Activated T-helper 1 cell treated with anti-CD3 and anti-CD28 coated beads, Interleukin-12 subunit alpha, Interleukin-12 subunit beta, Interleukin-2, Interleukin-4 antibody, amounts not matched to agents 30 ng/mL and 10 ng/mL and 1 ng/mL, durations not matched to agents 14 hours and 24 hours and 36 hours (primary cell): ENCODE measurements at regions not wholly inside any gene's neighbourhood (a gene's known extent, or its start where the extent isn't known, plus 50 kb on each side); places are given as distances from the start of the nearest gene placed in this dataset.

Experiments used
- DNase-seq: peaks from one replicate; pipeline ENCODE4 v3.0.0; 2021; ENCODE audit warnings: low spot score
- H3K27ac Mint-ChIP-seq: one replicate; pipeline ENCODE4 v1.8.0; 2021; ENCODE audit warnings: mild to moderate bottlenecking, mixed read lengths
- H3K27me3 Mint-ChIP-seq: one replicate; pipeline ENCODE4 v1.8.0; 2022; ENCODE audit warnings: mild to moderate bottlenecking, moderate library complexity, mixed read lengths; ENCODE audit not compliant: insufficient read depth
- H3K36me3 Mint-ChIP-seq: one replicate; pipeline ENCODE4 v1.8.0; 2021; ENCODE audit warnings: low read depth, mixed read lengths
- H3K4me1 Mint-ChIP-seq: one replicate; pipeline ENCODE4 v1.8.0; 2021; ENCODE audit warnings: low read depth, mixed read lengths
- H3K4me3 Mint-ChIP-seq: one replicate; pipeline ENCODE4 v1.8.0; 2021; ENCODE audit warnings: mild to moderate bottlenecking, moderate library complexity, mixed read lengths
- H3K9me3 Mint-ChIP-seq: one replicate; pipeline ENCODE4 v1.8.0; 2021; ENCODE audit warnings: mixed read lengths
- intact Hi-C: fragments of 100-400 bp; cut with micrococcal nuclease; formaldehyde crosslinking; loops from one replicate; pipeline ENCODE4 v1.15.1; 2024

DNA sequence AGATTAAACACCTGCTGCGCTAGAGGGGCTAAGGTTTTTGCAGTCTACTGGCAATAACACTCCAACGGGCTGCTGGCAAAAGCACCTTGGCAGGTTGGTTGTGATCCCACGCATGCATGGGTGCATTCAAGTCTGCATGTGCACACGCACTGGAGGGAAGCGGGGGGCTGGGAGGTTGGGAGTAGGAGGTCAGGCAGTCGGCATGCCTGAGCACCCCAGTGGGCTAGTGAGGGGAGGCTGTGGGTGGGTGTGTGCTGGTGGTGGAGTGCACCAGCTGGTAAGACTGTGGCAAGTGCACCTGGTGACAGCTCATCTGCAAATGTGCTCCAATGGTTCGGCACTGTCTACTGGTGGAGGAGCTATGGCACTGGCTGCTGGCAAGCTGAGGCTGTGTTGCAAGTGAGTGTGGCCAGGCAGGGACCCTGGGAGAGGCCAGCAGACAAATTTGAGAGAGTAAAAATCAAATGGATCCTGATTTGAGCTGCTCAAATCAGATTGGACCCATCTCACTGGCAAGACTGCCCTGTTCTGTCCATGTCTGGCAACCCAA lies 460.6 kb upstream of the DSEL start:
- Mint-ChIP-seq H3K4me3 (no peak overlapping the region), H3K4me1 (no peaks in the 10 kb centered on the region), H3K9me3 (no peaks in the 10 kb centered on the region), H3K27ac (no peak overlapping the region), H3K27me3 (no peaks in the 10 kb centered on the region), H3K36me3 (no peaks in the 10 kb centered on the region)
- DNase-seq: no peak
- intact Hi-C loops: no loop called here

DNA sequence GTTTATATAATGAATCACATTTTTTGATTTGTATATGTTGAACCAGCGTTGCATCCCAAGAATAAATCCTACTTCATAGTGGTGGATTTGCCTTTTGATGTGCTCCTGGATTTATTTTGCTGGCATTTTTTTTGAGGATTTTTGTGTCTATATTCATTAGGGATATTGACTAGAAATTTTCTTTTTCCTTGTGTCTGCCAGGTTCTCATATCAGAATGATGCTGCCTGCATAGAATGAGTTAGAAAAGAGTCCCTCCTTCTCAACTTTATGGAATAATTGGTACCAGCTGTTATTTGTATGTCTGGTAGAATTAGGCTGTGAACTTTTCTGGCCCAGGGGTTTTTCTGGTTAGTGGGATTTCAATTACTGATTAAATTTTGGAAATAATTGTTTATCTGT lies 457.4 kb upstream of the DSEL start:
- no peak overlapping the region for H3K27ac Mint-ChIP-seq
- no peak overlapping the region for H3K4me3 Mint-ChIP-seq
- H3K4me1 Mint-ChIP-seq: no peaks in the 10 kb centered on the region
- no peaks in the 10 kb centered on the region for H3K27me3 Mint-ChIP-seq
- H3K9me3 Mint-ChIP-seq: no peaks in the 10 kb centered on the region
- intact Hi-C loops: no loop called here
- H3K36me3 Mint-ChIP-seq: no peaks in the 10 kb centered on the region
- DNase-seq: no peak

DNA sequence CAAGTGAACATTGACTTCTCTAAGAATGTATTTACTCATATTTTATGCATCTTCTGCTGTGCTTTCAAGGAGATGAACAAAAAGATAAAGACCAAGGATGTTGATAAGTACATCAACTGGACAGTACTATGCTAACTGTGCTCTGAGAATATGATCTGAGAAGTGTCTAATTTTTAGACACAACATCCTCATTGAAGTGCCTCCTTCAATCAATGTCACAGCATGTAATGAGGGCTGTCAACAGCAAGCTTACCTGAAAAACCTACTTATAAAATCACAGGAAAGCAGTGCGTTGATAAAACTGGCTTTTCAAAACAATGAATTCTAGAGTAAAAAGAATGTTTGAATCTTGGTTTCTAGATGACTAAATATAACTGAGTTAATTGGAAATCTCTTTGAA lies 452.9 kb upstream of the DSEL start:
- Mint-ChIP-seq H3K27ac (no peak overlapping the region), H3K9me3 (no peaks in the 10 kb centered on the region), H3K4me1 (no peaks in the 10 kb centered on the region), H3K27me3 (no peaks in the 10 kb centered on the region), H3K36me3 (no peaks in the 10 kb centered on the region), H3K4me3 (no peak overlapping the region)
- no peak for DNase-seq
- intact Hi-C loops: no loop called here

DNA sequence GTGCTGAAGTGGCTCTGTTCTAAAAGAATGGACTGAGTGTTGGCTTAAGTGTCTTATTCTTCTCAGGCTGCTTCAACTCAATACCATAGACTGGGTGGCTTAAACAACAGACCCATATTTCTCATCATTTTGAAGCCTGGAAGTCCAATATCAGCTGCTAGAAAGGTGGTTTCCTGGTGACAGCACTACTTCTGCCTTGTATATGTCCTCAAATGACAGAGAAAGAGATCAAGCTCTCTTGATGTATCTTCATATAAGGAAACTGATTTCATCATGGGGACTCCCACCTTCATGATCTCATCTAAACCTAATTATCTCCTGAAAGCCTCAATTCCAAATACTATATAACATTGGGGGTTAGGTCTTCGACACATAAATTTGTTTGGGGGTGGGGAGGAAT lies 449.7 kb upstream of the DSEL start:
- DNase-seq: no peak
- Mint-ChIP-seq H3K4me3 (no peak overlapping the region), H3K36me3 (no peaks in the 10 kb centered on the region), H3K27me3 (no peaks in the 10 kb centered on the region), H3K27ac (no peak overlapping the region), H3K9me3 (no peaks in the 10 kb centered on the region), H3K4me1 (no peaks in the 10 kb centered on the region)
- intact Hi-C loops: no loop called here

DNA sequence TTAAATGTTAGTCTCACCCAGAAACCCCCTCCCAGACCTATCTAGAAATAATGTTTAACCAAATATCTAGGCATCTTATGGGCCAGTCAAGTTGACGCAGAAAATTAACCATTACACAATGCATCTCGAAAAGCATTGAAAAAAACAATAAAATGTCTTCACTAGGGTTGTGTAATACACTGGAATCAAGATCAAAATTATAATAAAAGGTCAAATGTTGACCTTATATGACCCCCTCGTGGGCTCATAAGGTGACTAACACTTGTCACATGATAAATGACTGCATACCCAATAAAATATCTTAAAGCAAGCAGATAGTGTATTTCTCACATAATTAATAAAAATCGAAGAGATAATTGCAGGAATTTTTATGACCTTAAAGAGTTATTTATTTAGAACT lies 447.9 kb upstream of the DSEL start:
- Mint-ChIP-seq H3K4me3 (no peak overlapping the region), H3K36me3 (no peaks in the 10 kb centered on the region), H3K27ac (no peak overlapping the region), H3K9me3 (no peaks in the 10 kb centered on the region), H3K4me1 (no peaks in the 10 kb centered on the region), H3K27me3 (no peaks in the 10 kb centered on the region)
- no peak for DNase-seq
- intact Hi-C loops: no loop called here

DNA sequence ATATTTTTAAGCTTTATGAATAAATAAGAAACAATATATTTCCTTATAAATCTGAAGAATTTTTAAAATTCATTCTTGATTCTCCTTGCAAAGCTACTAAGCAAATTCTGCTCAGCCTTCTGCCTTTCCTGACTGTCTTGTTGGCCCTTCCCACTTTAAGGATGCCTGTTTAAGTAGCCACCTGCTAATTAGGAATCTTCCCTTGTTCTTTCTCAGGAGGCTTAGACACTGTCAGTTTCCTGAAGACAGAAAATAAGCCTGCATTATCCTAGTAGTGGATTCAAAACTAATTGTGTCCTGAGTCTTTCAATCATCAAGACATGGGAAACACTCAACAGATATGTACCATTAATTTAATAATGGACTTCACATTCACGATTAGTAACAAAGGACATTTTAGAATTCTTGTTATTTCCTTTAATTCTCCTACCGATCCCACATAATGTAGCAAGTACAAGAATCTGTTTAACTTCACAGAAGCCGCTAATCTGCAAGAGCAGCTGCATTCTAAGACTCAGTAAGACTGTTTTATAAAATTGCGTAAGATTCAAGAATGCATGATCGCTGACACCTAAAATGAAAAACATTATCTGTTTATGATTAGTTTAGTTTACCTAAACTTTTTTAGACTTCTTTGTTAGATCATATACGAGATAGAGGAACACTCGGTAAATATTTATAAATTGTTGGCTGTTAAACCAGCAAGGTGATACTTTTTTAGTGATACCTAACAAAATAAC lies 445.4 kb upstream of the DSEL start:
- intact Hi-C loops: no loop called here
- Mint-ChIP-seq H3K36me3 (no peaks in the 10 kb centered on the region), H3K27ac (no peak overlapping the region), H3K4me3 (no peak overlapping the region), H3K9me3 (no peaks in the 10 kb centered on the region), H3K27me3 (no peaks in the 10 kb centered on the region), H3K4me1 (no peaks in the 10 kb centered on the region)
- DNase-seq: no peak

DNA sequence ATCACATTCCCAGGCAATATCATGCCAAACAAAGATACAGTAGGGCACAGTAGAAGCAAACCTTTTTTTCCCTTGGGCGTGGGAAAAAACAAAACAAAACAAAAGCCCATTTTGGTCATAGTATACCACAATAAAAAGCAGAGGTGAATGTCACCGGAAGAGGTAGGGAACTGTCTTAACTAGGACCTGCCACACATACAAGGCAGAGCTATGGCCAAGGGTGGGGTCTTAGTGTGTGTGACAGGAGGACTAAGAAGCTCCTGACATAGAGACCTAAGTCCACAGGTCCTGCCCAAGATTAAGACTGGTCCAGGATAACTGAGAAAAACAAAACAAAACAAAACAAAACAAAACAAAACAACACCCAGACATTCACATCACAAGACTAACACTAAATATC lies 441.2 kb upstream of the DSEL start:
- H3K36me3 Mint-ChIP-seq: no peaks in the 10 kb centered on the region
- intact Hi-C loops: no loop called here
- no peaks in the 10 kb centered on the region for H3K27me3 Mint-ChIP-seq
- no peaks in the 10 kb centered on the region for H3K9me3 Mint-ChIP-seq
- no peak overlapping the region for H3K27ac Mint-ChIP-seq
- H3K4me3 Mint-ChIP-seq: no peak overlapping the region
- no peaks in the 10 kb centered on the region for H3K4me1 Mint-ChIP-seq
- DNase-seq: no peak

DNA sequence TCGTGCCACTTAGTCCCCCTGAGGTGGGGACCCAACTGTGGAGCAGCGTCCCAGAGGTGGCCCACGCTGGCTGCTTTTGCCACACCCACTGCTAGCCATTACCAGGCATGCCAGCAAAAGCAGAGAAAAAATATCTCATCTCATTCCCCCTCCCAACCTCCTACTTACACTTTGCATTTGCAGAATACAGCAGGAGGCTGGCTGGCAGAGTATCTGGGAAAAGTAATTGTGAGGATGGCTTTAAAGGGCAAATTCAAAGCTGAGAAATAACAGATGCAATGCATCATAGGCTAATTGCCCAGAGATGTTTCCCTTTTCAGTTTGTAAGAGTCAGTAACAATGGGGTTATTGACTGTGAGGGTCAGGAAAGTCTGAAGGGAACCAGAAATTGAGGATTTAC lies 438.1 kb upstream of the DSEL start:
- H3K9me3 Mint-ChIP-seq: no peaks in the 10 kb centered on the region
- no peak overlapping the region for H3K4me3 Mint-ChIP-seq
- intact Hi-C loops: no loop called here
- H3K27ac Mint-ChIP-seq: no peak overlapping the region
- H3K4me1 Mint-ChIP-seq: no peaks in the 10 kb centered on the region
- H3K27me3 Mint-ChIP-seq: no peaks in the 10 kb centered on the region
- DNase-seq: no peak
- no peaks in the 10 kb centered on the region for H3K36me3 Mint-ChIP-seq

DNA sequence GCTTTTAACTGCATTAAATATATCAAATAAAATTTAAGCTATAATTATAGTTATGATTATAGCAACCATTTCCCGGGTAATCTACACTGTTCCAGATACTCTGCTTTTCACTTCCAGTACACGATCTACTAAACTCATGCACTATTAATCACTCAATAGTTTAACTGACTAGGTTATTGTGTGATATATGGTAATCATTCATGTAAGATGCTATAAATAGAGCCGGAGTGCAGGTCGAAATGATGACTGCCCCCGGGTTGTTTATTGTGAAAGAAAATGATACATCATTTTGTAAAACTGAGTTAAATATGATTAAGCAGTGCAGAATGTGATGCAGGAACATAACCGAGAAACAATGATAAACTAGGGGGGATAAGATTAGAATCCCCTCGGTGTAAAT lies 434.6 kb upstream of the DSEL start:
- no peak for DNase-seq
- Mint-ChIP-seq H3K27ac (no peak overlapping the region), H3K9me3 (no peaks in the 10 kb centered on the region), H3K36me3 (no peaks in the 10 kb centered on the region), H3K4me1 (no peaks in the 10 kb centered on the region), H3K4me3 (no peak overlapping the region), H3K27me3 (no peaks in the 10 kb centered on the region)
- intact Hi-C loops: no loop called here

DNA sequence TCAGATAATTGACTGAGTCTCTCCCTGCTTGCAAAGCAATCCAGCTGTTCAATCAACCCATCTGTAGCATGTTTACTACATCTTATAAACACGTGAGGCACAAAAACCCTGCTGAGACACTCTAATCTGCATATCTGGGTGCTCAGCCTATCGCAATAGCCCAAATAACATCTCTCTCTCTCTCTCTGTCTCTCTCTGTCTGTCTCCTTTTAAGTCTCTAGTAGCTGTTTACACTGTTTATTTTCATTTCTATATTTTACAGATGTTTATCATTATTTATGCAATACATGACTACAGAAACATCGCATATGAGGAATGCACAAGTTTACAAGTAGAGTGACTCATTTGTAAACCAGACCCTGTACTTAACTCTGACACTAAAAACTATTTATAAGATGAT lies 422.1 kb upstream of the DSEL start:
- no peaks in the 10 kb centered on the region for H3K4me1 Mint-ChIP-seq
- no peak for DNase-seq
- H3K4me3 Mint-ChIP-seq: no peak overlapping the region
- H3K27me3 Mint-ChIP-seq: no peaks in the 10 kb centered on the region
- no peaks in the 10 kb centered on the region for H3K9me3 Mint-ChIP-seq
- intact Hi-C loops: no loop called here
- no peaks in the 10 kb centered on the region for H3K36me3 Mint-ChIP-seq
- no peak overlapping the region for H3K27ac Mint-ChIP-seq

DNA sequence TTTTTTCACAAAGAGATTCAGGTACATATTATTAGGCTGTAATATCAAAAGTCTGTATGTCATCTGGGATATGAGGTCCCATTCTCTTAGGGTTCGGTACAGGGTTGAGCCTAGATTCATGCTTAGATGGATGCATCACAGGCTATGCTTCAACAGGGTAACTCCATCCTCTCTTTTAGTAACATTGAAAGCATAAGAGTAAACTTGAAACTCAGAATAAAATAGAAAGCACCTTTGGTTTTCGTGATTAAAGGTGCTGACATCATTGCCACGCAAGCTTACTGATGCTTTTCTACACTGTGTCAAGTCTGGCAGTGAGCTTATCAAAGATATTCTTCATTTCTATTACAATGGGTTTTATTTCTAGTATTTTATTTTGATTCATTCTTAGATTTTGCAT lies 419.1 kb upstream of the DSEL start:
- no peak for DNase-seq
- intact Hi-C loops: no loop called here
- no peaks in the 10 kb centered on the region for H3K4me1 Mint-ChIP-seq
- H3K9me3 Mint-ChIP-seq: no peaks in the 10 kb centered on the region
- no peak overlapping the region for H3K27ac Mint-ChIP-seq
- no peaks in the 10 kb centered on the region for H3K36me3 Mint-ChIP-seq
- H3K4me3 Mint-ChIP-seq: no peak overlapping the region
- H3K27me3 Mint-ChIP-seq: no peaks in the 10 kb centered on the region

DNA sequence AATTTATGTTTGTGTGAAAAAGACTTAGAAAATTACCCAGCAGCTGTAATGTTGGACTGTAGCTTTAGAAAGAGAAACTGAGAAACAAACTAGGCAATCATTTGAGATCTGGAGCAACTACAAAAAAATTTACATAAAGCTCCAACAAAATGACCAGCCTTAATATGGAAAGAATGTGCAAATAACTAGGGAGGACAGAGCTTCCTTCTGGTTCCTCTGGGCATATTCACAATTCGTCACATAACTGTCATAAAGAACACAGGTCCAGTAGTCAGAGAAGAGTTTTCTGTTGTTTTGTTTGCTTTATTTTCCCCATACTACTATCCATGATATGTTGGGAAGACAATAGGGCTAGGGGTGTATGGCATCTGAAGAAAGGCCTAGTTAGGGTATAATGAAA lies 416.8 kb upstream of the DSEL start:
- no peak for DNase-seq
- H3K4me1 Mint-ChIP-seq: no peaks in the 10 kb centered on the region
- no peak overlapping the region for H3K4me3 Mint-ChIP-seq
- no peak overlapping the region for H3K27ac Mint-ChIP-seq
- H3K36me3 Mint-ChIP-seq: no peaks in the 10 kb centered on the region
- H3K27me3 Mint-ChIP-seq: no peaks in the 10 kb centered on the region
- intact Hi-C loops: no loop called here
- H3K9me3 Mint-ChIP-seq: no peaks in the 10 kb centered on the region

DNA sequence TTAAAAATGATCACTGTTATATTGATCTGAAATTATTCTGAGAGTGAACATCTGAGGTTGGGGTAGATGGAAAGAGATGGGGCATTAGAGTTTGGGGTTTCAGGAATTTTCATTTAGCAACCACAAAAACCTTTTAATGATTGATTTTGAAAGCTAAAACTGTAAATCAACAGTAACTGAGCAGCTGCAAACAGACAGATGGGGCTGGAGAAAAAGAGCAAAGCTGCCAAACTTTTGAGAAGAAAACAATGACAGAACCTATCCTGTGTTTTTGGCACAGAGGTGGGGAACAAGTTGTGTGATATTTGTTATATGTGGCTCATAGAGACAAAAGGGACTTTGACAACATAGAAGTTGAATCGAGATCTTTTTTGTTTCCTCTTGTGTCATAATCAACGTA lies 415.8 kb upstream of the DSEL start:
- DNase-seq: no peak
- Mint-ChIP-seq H3K27me3 (no peaks in the 10 kb centered on the region), H3K4me3 (no peak overlapping the region), H3K36me3 (no peaks in the 10 kb centered on the region), H3K27ac (no peak overlapping the region), H3K4me1 (no peaks in the 10 kb centered on the region), H3K9me3 (no peaks in the 10 kb centered on the region)
- intact Hi-C loops: no loop called here
